Kidney epithelial cell (primary cell): ENCODE measurements at regions not wholly inside any gene's neighbourhood (a gene's known extent, or its start where the extent isn't known, plus 50 kb on each side); places are given as distances from the start of the nearest gene placed in this dataset.
"Not testable (repeated sequence)": the region's sequence is repeated elsewhere in the genome, so short reads cannot be mapped to it uniquely, and the experiment has no call there.

Experiments used
- DNase-seq: peaks from one replicate; pipeline ENCODE4 v3.0.0-alpha.2; 2010; ENCODE audit warnings: low read depth
- H3K27me3 ChIP-seq: 2 replicates; pipeline ENCODE4 v1.6.0; 2011; ENCODE audit warnings: low read length; ENCODE audit not compliant: control insufficient read depth, insufficient read depth
- H3K36me3 ChIP-seq: 2 replicates; pipeline ENCODE4 v1.5.1; 2011; ENCODE audit warnings: low read length; ENCODE audit not compliant: control insufficient read depth, insufficient read depth
- H3K4me3 ChIP-seq: 2 replicates; pipeline ENCODE4 v1.5.1; 2011; ENCODE audit warnings: low read depth, mild to moderate bottlenecking, control low read depth, low read length
- CTCF ChIP-seq: IDR thresholded peaks from 2 replicates; pipeline ENCODE4 v1.5.1; 2011; ENCODE audit warnings: mild to moderate bottlenecking, moderate library complexity, low read length, control low read depth, inconsistent platforms; ENCODE audit not compliant: insufficient read depth, poor library complexity, severe bottlenecking

- Histone ChIP-seq H3K27me3 (no peaks in the 10 kb centered on the region), H3K4me3 (no peak overlapping the region), H3K36me3 (no peaks in the 10 kb centered on the region)
- TF ChIP-seq CTCF: no peak
- no peak for DNase-seq
Observed at GRCh38 chr9:87422999-87423398, 74.7 kb upstream of the DAPK1 start.

GRCh38 chr9:87423885-87424284 is 73.8 kb upstream of the DAPK1 start:
- DNase-seq, H3K27me3 ChIP-seq, H3K4me3 ChIP-seq, H3K36me3 ChIP-seq: not testable (repeated sequence)

GRCh38 chr9:87425202-87425601 is 72.5 kb upstream of the DAPK1 start:
- DNase-seq: no peak
- H3K4me3 ChIP-seq: no peak overlapping the region
- H3K36me3 ChIP-seq: no peaks in the 10 kb centered on the region
- no peak for TF ChIP-seq CTCF
- no peaks in the 10 kb centered on the region for H3K27me3 ChIP-seq

- no peak for DNase-seq
Observed at GRCh38 chr9:87427851-87428506, 69.7 kb upstream of the DAPK1 start.

GRCh38 chr9:87428659-87429058 is 69.0 kb upstream of the DAPK1 start:
- no peaks in the 10 kb centered on the region for H3K27me3 ChIP-seq
- no peak overlapping the region for H3K4me3 ChIP-seq
- no peak for DNase-seq
- no peak for TF ChIP-seq CTCF
- no peaks in the 10 kb centered on the region for H3K36me3 ChIP-seq

More at GRCh38 chr9:87427851-87428506, 69.7 kb upstream of the DAPK1 start:
- Histone ChIP-seq H3K4me3 (no peak overlapping the region), H3K36me3 (no peaks in the 10 kb centered on the region), H3K27me3 (no peaks in the 10 kb centered on the region)
- no peak for TF ChIP-seq CTCF

GRCh38 chr9:87431837-87432236 is 65.8 kb upstream of the DAPK1 start:
- no peak for TF ChIP-seq CTCF
- DNase-seq: no peak
- no peaks in the 10 kb centered on the region for H3K27me3 ChIP-seq
- H3K36me3 ChIP-seq: no peaks in the 10 kb centered on the region
- no peak overlapping the region for H3K4me3 ChIP-seq
